ENCODE measurements at regions not wholly inside any gene's neighbourhood (a gene's known extent, or its start where the extent isn't known, plus 50 kb on each side); places are given as distances from the start of the nearest gene placed in this dataset.

GRCh38 chr9:95389373-95389772 is 71.9 kb upstream of the FANCC start:
- TF ChIP-seq POLR2AphosphoS5 (IDR thresholded peaks at IDR 0.05; ENCODE audit: low read depth, low read length) (no peak), REST (IDR thresholded peaks at IDR 0.05; ENCODE audit: insufficient read depth in 1 of 2, low read depth in 2 of 2, low read length in 2 of 2) (no peak), SIN3A (IDR thresholded peaks at IDR 0.05; ENCODE audit: borderline replicate concordance, insufficient read depth, low read length) (no peak), TAF1 (IDR thresholded peaks at IDR 0.05; ENCODE audit: borderline replicate concordance, insufficient read depth, low read length) (no peak)
